HUES6 (cell line): ENCODE measurements at regions not wholly inside any gene's neighbourhood (a gene's known extent, or its start where the extent isn't known, plus 50 kb on each side); places are given as distances from the start of the nearest gene placed in this dataset.

Experiments used
- H3K27ac ChIP-seq: 2 replicates; pipeline ENCODE4 v1.7.0; 2013; ENCODE audit warnings: low read depth, mild to moderate bottlenecking, low read length, inconsistent platforms
- H3K27me3 ChIP-seq: 2 replicates; pipeline ENCODE4 v1.6.1; 2013; ENCODE audit warnings: low read length; ENCODE audit not compliant: control insufficient read depth, insufficient read depth
- H3K36me3 ChIP-seq: 2 replicates; pipeline ENCODE4 v1.6.1; 2013; ENCODE audit warnings: low read length; ENCODE audit not compliant: control insufficient read depth, insufficient read depth
- H3K4me1 ChIP-seq: 2 replicates; pipeline ENCODE4 v1.6.1; 2013; ENCODE audit warnings: low read length; ENCODE audit not compliant: control insufficient read depth, insufficient read depth
- H3K4me3 ChIP-seq: 2 replicates; pipeline ENCODE4 v1.5.1; 2013; ENCODE audit warnings: low read depth, low read length
- H3K9ac ChIP-seq: one replicate; pipeline ENCODE4 v1.6.1; 2013; ENCODE audit warnings: mild to moderate bottlenecking, low read length
- H3K9me3 ChIP-seq: 2 replicates; pipeline ENCODE4 v1.6.1; 2013; ENCODE audit warnings: low read depth, low read length; ENCODE audit not compliant: control insufficient read depth, insufficient read depth

DNA sequence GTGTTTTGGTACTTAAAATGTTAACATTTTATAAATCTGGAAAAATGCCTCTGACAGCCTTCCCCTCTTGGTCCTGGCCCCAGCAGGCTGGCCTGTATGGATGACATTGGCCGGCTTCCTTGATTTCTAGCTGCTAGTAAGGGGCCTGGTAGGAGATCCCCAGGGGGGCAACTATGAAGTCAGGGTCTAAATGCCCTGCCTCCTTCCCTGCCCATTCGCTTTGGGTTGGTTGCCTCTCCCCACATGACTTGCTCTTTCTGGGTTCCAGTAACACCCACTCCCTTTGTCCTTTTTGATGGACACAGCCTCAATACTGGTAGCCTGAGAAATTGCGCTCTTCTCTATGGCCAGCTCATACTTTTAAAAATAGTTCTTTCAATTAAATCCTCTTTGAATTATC is 78.0 kb upstream of the MAD2L1 start:
- H3K9me3 ChIP-seq: no peaks in the 10 kb centered on the region
- H3K36me3 ChIP-seq: no peaks in the 10 kb centered on the region
- no peak overlapping the region for H3K9ac ChIP-seq
- no peaks in the 10 kb centered on the region for H3K27me3 ChIP-seq
- no peak overlapping the region for H3K4me3 ChIP-seq
- H3K27ac ChIP-seq: no peak overlapping the region
- H3K4me1 ChIP-seq: no peaks in the 10 kb centered on the region

DNA sequence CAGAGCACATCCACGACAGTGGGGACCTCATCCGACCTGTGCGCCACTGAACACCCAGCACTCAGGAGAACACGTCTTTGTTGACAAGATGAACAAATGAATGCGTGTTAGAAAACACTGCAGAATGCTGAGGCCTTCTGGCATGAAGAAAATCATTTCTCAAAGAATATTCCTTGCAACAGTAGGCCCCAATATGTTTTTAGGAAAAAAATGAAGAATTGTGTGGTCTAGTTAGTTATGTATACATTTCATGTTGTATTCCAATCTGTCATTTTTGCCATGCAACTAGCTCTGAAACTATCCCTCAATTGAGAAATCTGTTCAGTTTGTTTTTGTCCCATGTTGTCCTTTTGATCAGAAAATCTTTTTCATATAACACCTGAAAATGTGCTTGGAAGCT is 77.4 kb upstream of the MAD2L1 start:
- no peaks in the 10 kb centered on the region for H3K9me3 ChIP-seq
- H3K27me3 ChIP-seq: no peaks in the 10 kb centered on the region
- no peak overlapping the region for H3K27ac ChIP-seq
- H3K36me3 ChIP-seq: no peaks in the 10 kb centered on the region
- no peak overlapping the region for H3K9ac ChIP-seq
- H3K4me3 ChIP-seq: no peak overlapping the region
- H3K4me1 ChIP-seq: no peaks in the 10 kb centered on the region

DNA sequence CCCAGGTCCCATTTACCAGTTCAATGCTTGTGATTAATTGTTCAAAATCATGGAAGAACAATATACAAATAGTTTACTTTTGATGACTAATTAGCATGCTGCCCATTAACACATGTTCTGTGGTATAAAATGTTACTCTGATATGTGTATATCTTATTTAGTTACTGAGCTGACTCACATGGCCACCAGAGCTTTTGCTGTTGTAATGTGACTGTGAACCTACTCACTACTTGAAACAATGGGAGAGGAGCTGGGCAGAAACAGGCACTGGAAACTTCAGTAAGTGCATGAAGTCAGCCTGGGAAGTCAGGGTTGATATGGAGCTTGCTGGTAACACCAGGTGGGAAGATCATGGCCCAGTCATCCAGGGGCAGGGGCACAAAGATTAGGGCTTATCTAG is 72.7 kb upstream of the MAD2L1 start:
- no peak overlapping the region for H3K4me3 ChIP-seq
- H3K27ac ChIP-seq: no peak overlapping the region
- H3K36me3 ChIP-seq: no peaks in the 10 kb centered on the region
- no peaks in the 10 kb centered on the region for H3K4me1 ChIP-seq
- no peaks in the 10 kb centered on the region for H3K27me3 ChIP-seq
- no peak overlapping the region for H3K9ac ChIP-seq
- peaks cover 8% of the 10 kb centered on the region; the same call in 1 of the 2 replicates for H3K9me3 ChIP-seq

DNA sequence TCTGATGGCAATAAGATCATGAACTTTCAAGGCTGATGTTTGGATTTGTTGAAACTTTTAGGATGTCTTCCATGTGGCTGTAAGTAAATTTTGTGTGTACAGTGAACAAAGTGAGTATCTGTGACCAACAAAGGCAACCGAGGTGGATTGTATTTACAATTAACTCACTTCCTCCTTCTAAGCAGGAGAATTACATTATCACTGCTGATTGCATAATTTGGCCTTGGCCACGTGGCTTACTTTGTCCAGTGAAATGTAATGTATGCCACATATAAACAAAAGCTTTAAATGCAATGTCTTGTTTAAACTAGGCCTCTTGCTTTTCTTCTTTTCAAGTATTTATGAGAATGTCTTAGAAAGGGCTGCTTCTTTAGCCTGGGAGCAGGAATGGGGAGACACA is 66.3 kb upstream of the MAD2L1 start:
- H3K27ac ChIP-seq: no peak overlapping the region
- no peaks in the 10 kb centered on the region for H3K36me3 ChIP-seq
- peaks cover 6% of the 10 kb centered on the region; the same call in 1 of the 2 replicates for H3K9me3 ChIP-seq
- H3K4me1 ChIP-seq: no peaks in the 10 kb centered on the region
- H3K4me3 ChIP-seq: no peak overlapping the region
- no peaks in the 10 kb centered on the region for H3K27me3 ChIP-seq
- H3K9ac ChIP-seq: no peak overlapping the region

DNA sequence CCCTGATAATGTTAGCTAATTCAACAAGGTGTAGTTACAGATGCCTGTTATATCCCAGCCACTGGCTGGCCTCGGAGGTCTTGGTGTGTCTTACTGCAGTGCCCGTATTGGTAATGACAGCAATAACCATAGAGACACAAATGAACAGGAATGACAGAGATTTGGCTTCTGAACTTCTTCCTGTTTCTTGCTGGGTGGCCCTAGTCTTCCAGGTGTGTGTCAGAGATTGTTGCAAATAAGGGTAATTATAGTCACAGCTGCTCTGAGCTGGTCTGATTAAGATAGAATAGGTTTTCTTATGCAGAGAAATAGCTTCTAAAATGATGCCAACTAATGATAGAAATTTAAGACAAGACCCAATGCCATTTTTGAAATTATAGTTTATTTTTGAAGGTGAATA is 64.1 kb upstream of the MAD2L1 start:
- Histone ChIP-seq H3K36me3 (no peaks in the 10 kb centered on the region), H3K4me3 (no peak overlapping the region), H3K27ac (no peak overlapping the region), H3K9ac (no peak overlapping the region), H3K27me3 (no peaks in the 10 kb centered on the region), H3K9me3 (no peaks in the 10 kb centered on the region), H3K4me1 (no peaks in the 10 kb centered on the region)
